H1 (cell line): ENCODE measurements at regions not wholly inside any gene's neighbourhood (a gene's known extent, or its start where the extent isn't known, plus 50 kb on each side); places are given as distances from the start of the nearest gene placed in this dataset.

ENCODE experiments used
- BRCA1 ChIP-seq: IDR thresholded peaks from 2 replicates; pipeline ENCODE4 v1.6.1; 2012; ENCODE audit warnings: low read depth, low read length, improper control_type of control experiment
- EP300 ChIP-seq, 2 experiments: IDR thresholded peaks; 1 replicate in 1 of 2; 2 replicates in 1 of 2; pipeline ENCODE4 v1.6.1; 2011 to 2012; ENCODE audit warnings: low read depth in 2 of 2, low read length in 2 of 2, mild to moderate bottlenecking in 2 of 2, borderline replicate concordance in 1 of 2, inconsistent platforms in 1 of 2, moderate library complexity in 1 of 2
- EZH2 ChIP-seq: fragments of 200-600 bp; sonication (generic); IDR thresholded peaks from 2 replicates; pipeline ENCODE4 v1.7.1; 2012; ENCODE audit warnings: low read depth, mild to moderate bottlenecking, moderate library complexity, low read length, inconsistent platforms; ENCODE audit not compliant: severe bottlenecking
- GABPA ChIP-seq: IDR thresholded peaks from 2 replicates; pipeline ENCODE4 v1.6.1; 2011; ENCODE audit warnings: mild to moderate bottlenecking, low read length, moderate library complexity, borderline replicate concordance; ENCODE audit not compliant: insufficient read depth
- KDM5A ChIP-seq: fragments of 200-600 bp; IDR thresholded peaks from 2 replicates; pipeline ENCODE4 v1.7.1; 2012; ENCODE audit warnings: mild to moderate bottlenecking, low read length, inconsistent platforms, mixed read lengths
- POLR2A ChIP-seq, 2 experiments: IDR thresholded peaks; 1 replicate in 1 of 2; 2 replicates in 1 of 2; pipeline ENCODE4 v1.6.1; 2011; ENCODE audit warnings: low read depth in 2 of 2, low read length in 2 of 2, mild to moderate bottlenecking in 2 of 2; ENCODE audit errors: control extremely low read depth in 1 of 2
- POLR2AphosphoS5 ChIP-seq: IDR thresholded peaks from 2 replicates; pipeline ENCODE4 v1.6.1; 2011; ENCODE audit warnings: low read depth, low read length
- RAD21 ChIP-seq, 2 experiments: IDR thresholded peaks in 1 of 2; conservative IDR thresholded peaks in 1 of 2; 2 replicates each; pipeline ENCODE4 v1.6.1; 2011; ENCODE audit warnings: low read depth in 2 of 2, low read length in 2 of 2, improper control_type of control experiment in 1 of 2, inconsistent platforms in 1 of 2, mild to moderate bottlenecking in 1 of 2, moderate library complexity in 1 of 2
- SIRT6 ChIP-seq: IDR thresholded peaks from one replicate; pipeline ENCODE4 v1.7.1; 2012; ENCODE audit warnings: low read length, inconsistent platforms
- SP1 ChIP-seq: IDR thresholded peaks from 2 replicates; pipeline ENCODE4 v1.6.1; 2011; ENCODE audit warnings: low read depth, low read length
- TCF12 ChIP-seq: IDR thresholded peaks from 2 replicates; pipeline ENCODE4 v1.6.1; 2011; ENCODE audit warnings: low read depth, mild to moderate bottlenecking, low read length
- ZNF274 ChIP-seq: IDR thresholded peaks from 2 replicates; pipeline ENCODE4 v1.7.0; 2012; ENCODE audit warnings: low read length, borderline replicate concordance; ENCODE audit errors: extremely low read depth
- TF ChIP-seq, protein P1 (sequence below), 3 experiments: IDR thresholded peaks; 1 replicate in 2 of 3; 2 replicates in 1 of 3; pipeline versions ENCODE4 v1.5.1 to v1.6.1; 2011; ENCODE audit warnings: low read length in 3 of 3, mild to moderate bottlenecking in 3 of 3, inconsistent platforms in 2 of 3, low read depth in 1 of 3, moderate library complexity in 1 of 3; ENCODE audit not compliant: insufficient read depth in 1 of 3; ENCODE audit errors: control extremely low read depth in 1 of 3
- TF ChIP-seq, protein P2 (sequence below): IDR thresholded peaks from 2 replicates; pipeline ENCODE4 v1.6.1; 2012; ENCODE audit warnings: inconsistent platforms

GRCh38 chr3:194861375-194861774, 175.7 kb downstream of the FAM43A start:
- TF ChIP-seq POLR2A (IDR thresholded peaks at IDR 0.05; ENCODE audit: control extremely low read depth in 1 of 2, low read depth in 2 of 2, low read length in 2 of 2) (no peak), RAD21 (IDR thresholded peaks at IDR 0.05 in 1 of 2, conservative IDR thresholded peaks at IDR 0.05 in 1 of 2; ENCODE audit: low read depth in 2 of 2, low read length in 2 of 2) (no peak), SIRT6 (no peak), GABPA (no peak), SP1 (no peak), POLR2AphosphoS5 (no peak), EZH2 (no peak), KDM5A (no peak), ZNF274 (no peak), TCF12 (no peak), BRCA1 (no peak), EP300 (IDR thresholded peaks at IDR 0.05; ENCODE audit: borderline replicate concordance in 1 of 2, low read depth in 2 of 2, low read length in 2 of 2) (no peak)
- TF ChIP-seq, protein P1, sequence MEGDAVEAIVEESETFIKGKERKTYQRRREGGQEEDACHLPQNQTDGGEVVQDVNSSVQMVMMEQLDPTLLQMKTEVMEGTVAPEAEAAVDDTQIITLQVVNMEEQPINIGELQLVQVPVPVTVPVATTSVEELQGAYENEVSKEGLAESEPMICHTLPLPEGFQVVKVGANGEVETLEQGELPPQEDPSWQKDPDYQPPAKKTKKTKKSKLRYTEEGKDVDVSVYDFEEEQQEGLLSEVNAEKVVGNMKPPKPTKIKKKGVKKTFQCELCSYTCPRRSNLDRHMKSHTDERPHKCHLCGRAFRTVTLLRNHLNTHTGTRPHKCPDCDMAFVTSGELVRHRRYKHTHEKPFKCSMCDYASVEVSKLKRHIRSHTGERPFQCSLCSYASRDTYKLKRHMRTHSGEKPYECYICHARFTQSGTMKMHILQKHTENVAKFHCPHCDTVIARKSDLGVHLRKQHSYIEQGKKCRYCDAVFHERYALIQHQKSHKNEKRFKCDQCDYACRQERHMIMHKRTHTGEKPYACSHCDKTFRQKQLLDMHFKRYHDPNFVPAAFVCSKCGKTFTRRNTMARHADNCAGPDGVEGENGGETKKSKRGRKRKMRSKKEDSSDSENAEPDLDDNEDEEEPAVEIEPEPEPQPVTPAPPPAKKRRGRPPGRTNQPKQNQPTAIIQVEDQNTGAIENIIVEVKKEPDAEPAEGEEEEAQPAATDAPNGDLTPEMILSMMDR (IDR thresholded peaks at IDR 0.05; ENCODE audit: control extremely low read depth in 1 of 3, insufficient read depth in 1 of 3, low read depth in 1 of 3, low read length in 3 of 3) = no peak
- TF ChIP-seq, protein P2, sequence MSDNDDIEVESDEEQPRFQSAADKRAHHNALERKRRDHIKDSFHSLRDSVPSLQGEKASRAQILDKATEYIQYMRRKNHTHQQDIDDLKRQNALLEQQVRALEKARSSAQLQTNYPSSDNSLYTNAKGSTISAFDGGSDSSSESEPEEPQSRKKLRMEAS = no peak
